PC-3 (cell line): ENCODE measurements at regions not wholly inside any gene's neighbourhood (a gene's known extent, or its start where the extent isn't known, plus 50 kb on each side); places are given as distances from the start of the nearest gene placed in this dataset.

ENCODE experiments used
- ATAC-seq: fragments of 200-7000 bp; cut with Tn5 transposase; 2 replicates; pipeline ENCODE4 v1.9.1; 2020; ENCODE audit warnings: mild to moderate bottlenecking, moderate library complexity
- BruUV-seq: library from RNA; stranded (reverse); fragments of 400-500 nt; replicated peaks from 2 replicates; lab custom pipeline; 2021; lab: Mats Ljungman, UMichigan
- CTCF ChIA-PET: fragments of 300-600 bp; sonication (Branson Sonifier 250); formaldehyde crosslinking; loops from one replicate; lab custom pipeline; 2022; ENCODE audit warnings: antibody characterized with exemption; lab: Charles Lee
- POLR2A ChIA-PET: fragments of 300-600 bp; sonication (Branson Sonifier 250); formaldehyde crosslinking; loops from one replicate; lab custom pipeline; 2022; ENCODE audit warnings: antibody characterized with exemption; ENCODE audit not compliant: unreplicated experiment; lab: Charles Lee
- DNase-seq: peaks from one replicate; pipeline ENCODE4 v3.0.0-alpha.2; 2015
- H2AFZ ChIP-seq: fragments of 300-600 bp; sonication (generic); 2 replicates; pipeline ENCODE4 v1.6.0; 2016; ENCODE audit warnings: antibody characterized with exemption, low read length
- H3F3A ChIP-seq: fragments of 300-600 bp; sonication (generic); one replicate; pipeline ENCODE4 v1.6.0; 2017; ENCODE audit warnings: antibody characterized with exemption, low read length, control low read depth, mild to moderate bottlenecking; ENCODE audit not compliant: unreplicated experiment
- H3K27ac ChIP-seq: fragments of 300-600 bp; sonication (generic); 2 replicates; pipeline ENCODE4 v1.5.1; 2016; ENCODE audit warnings: mild to moderate bottlenecking, low read length
- H3K27me3 ChIP-seq: fragments of 300-600 bp; sonication (generic); 2 replicates; pipeline ENCODE4 v1.6.1; 2016; ENCODE audit warnings: low read length, mixed read lengths
- H3K36me3 ChIP-seq: fragments of 300-600 bp; sonication (generic); 2 replicates; pipeline ENCODE4 v1.6.1; 2016; ENCODE audit warnings: low read depth, mixed run types, low read length, mixed read lengths
- H3K4me1 ChIP-seq: fragments of 300-600 bp; sonication (generic); 2 replicates; pipeline ENCODE4 v1.5.1; 2016; ENCODE audit warnings: low read length; ENCODE audit not compliant: insufficient read depth
- H3K4me2 ChIP-seq: fragments of 300-600 bp; sonication (generic); 2 replicates; pipeline ENCODE4 v1.6.0; 2016; ENCODE audit warnings: low read length
- H3K4me3 ChIP-seq: fragments of 300-600 bp; sonication (generic); 2 replicates; pipeline ENCODE4 v1.5.1; 2016; ENCODE audit warnings: mild to moderate bottlenecking, low read length, mixed read lengths
- H3K79me2 ChIP-seq: fragments of 300-600 bp; sonication (generic); 2 replicates; pipeline ENCODE4 v1.6.1; 2017; ENCODE audit warnings: low read length, mixed read lengths
- H3K9ac ChIP-seq: fragments of 300-600 bp; sonication (generic); 2 replicates; pipeline ENCODE4 v1.6.0; 2016; ENCODE audit warnings: mild to moderate bottlenecking, low read length
- H3K9me2 ChIP-seq: fragments of 300-600 bp; sonication (generic); replicated peaks from 2 replicates; pipeline ENCODE4 v1.6.1; 2016; ENCODE audit warnings: mixed run types, low read length, mixed read lengths
- H3K9me3 ChIP-seq: fragments of 300-600 bp; sonication (generic); 2 replicates; pipeline ENCODE4 v1.6.1; 2016; ENCODE audit warnings: low read length, mixed read lengths
- H4K20me1 ChIP-seq: fragments of 300-600 bp; sonication (generic); 2 replicates; pipeline ENCODE4 v1.6.1; 2016; ENCODE audit warnings: low read length, mixed read lengths
- CTCF ChIP-seq: fragments of 300-600 bp; sonication (generic); conservative IDR thresholded peaks from 2 replicates; pipeline ENCODE4 v1.5.1; 2017; ENCODE audit warnings: antibody characterized with exemption, low read depth, mild to moderate bottlenecking, low read length
- EZH2 ChIP-seq: fragments of 300-600 bp; sonication (generic); IDR thresholded peaks from one replicate; pipeline ENCODE4 v1.6.1; 2017; ENCODE audit warnings: antibody characterized with exemption, mild to moderate bottlenecking, low read length; ENCODE audit not compliant: unreplicated experiment
- EZH2phosphoT487 ChIP-seq: fragments of 300-600 bp; sonication (generic); IDR thresholded peaks from 2 replicates; pipeline ENCODE4 v1.6.1; 2018; ENCODE audit warnings: mild to moderate bottlenecking, antibody characterized with exemption, low read length, borderline replicate concordance
- intact Hi-C: fragments of 100-400 bp; cut with micrococcal nuclease; formaldehyde crosslinking; loops from 2 replicates; pipeline ENCODE4 v1.9.0; 2023

GRCh38 chr9:118613996-118614395, 755.2 kb downstream of the BRINP1 start:
- no peak overlapping the region for H3K9ac ChIP-seq
- H3K79me2 ChIP-seq, result no peaks in the 10 kb centered on the region
- H3K27ac ChIP-seq, result no peak overlapping the region
- H3K9me3 ChIP-seq, result no peaks in the 10 kb centered on the region
- CTCF ChIA-PET, result no interaction called here
- no peak overlapping the region for H3K4me3 ChIP-seq
- POLR2A ChIA-PET, result no interaction called here
- DNase-seq, result no peak
- TF ChIP-seq EZH2phosphoT487, result no peak
- no peak for TF ChIP-seq EZH2
- TF ChIP-seq CTCF, result no peak
- no peak overlapping the region for H3K4me2 ChIP-seq
- H2AFZ ChIP-seq, result no peak overlapping the region
- H3K9me2 ChIP-seq, result no peaks in the 10 kb centered on the region
- ATAC-seq, result no peak
- no peaks in the 10 kb centered on the region for H3K4me1 ChIP-seq
- H4K20me1 ChIP-seq, result no peaks in the 10 kb centered on the region
- BruUV-seq, result no TSS peak
- H3F3A ChIP-seq, result no peaks in the 10 kb centered on the region
- no peaks in the 10 kb centered on the region for H3K36me3 ChIP-seq
- intact Hi-C loops, result no loop called here
- no peaks in the 10 kb centered on the region for H3K27me3 ChIP-seq

DNA sequence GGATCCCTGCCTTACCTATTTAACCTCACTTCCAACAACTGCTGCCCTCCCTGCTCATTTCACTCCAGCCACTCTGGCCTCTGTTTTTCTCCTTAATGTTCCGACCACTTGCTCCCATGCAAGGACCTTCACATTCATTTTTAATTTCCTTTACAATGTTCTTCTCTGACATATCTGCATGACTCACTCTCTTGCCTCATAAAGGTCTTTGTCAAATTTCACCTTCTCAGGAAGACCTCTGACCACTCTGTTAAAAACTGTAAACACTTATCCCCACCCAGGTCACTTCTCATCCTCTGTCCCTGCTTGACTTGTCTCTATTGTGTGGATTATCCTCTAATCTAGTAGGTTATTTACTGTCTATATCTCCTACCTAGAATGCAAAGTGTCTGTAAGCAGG, 751.2 kb downstream of the BRINP1 start:
- H3K9me3 ChIP-seq, result no peaks in the 10 kb centered on the region
- no peak overlapping the region for H3K9ac ChIP-seq
- no peaks in the 10 kb centered on the region for H3K9me2 ChIP-seq
- ATAC-seq, result no peak
- H3K4me1 ChIP-seq, result no peaks in the 10 kb centered on the region
- no peaks in the 10 kb centered on the region for H3K79me2 ChIP-seq
- intact Hi-C loops, result no loop called here
- H3K27me3 ChIP-seq, result no peaks in the 10 kb centered on the region
- TF ChIP-seq EZH2, result no peak
- no peak for TF ChIP-seq CTCF
- no peak for TF ChIP-seq EZH2phosphoT487
- BruUV-seq, result no TSS peak
- no peaks in the 10 kb centered on the region for H4K20me1 ChIP-seq
- DNase-seq, result no peak
- H3F3A ChIP-seq, result no peaks in the 10 kb centered on the region
- no peak overlapping the region for H3K4me3 ChIP-seq
- H2AFZ ChIP-seq, result no peak overlapping the region
- ChIA-PET CTCF (no interaction called here), POLR2A (no interaction called here)
- H3K4me2 ChIP-seq, result no peak overlapping the region
- no peaks in the 10 kb centered on the region for H3K36me3 ChIP-seq
- no peak overlapping the region for H3K27ac ChIP-seq

DNA sequence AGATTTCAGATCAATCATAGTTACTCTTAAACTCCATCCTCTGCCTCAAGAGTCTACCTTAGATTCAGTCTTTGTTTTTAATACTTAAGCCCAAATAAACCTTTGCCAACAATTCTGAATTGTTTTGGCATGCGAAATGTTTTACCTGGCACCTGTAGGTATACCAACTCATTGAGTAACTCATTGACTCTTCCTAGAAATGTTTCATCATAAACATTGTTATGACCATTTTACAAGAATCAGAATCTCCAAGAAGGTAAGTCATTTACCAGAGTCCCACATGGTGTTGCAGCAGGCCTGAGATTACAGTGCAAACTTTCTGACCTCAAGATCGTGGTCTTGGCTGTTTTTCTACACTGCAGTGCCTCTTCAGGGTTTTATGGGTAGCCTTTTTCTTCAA, 750.4 kb downstream of the BRINP1 start:
- DNase-seq (no peak), ATAC-seq (no peak)
- no TSS peak for BruUV-seq
- Histone ChIP-seq H3K9ac (no peak overlapping the region), H3F3A (no peaks in the 10 kb centered on the region), H3K4me1 (no peaks in the 10 kb centered on the region), H3K79me2 (no peaks in the 10 kb centered on the region), H4K20me1 (no peaks in the 10 kb centered on the region), H3K4me2 (no peak overlapping the region), H3K4me3 (no peak overlapping the region), H3K27me3 (no peaks in the 10 kb centered on the region), H3K27ac (no peak overlapping the region), H3K36me3 (no peaks in the 10 kb centered on the region), H3K9me3 (no peaks in the 10 kb centered on the region), H2AFZ (no peak overlapping the region), H3K9me2 (no peaks in the 10 kb centered on the region)
- TF ChIP-seq EZH2phosphoT487 (no peak), EZH2 (no peak), CTCF (no peak)
- intact Hi-C loops, result no loop called here
- POLR2A ChIA-PET, result no interaction called here
- CTCF ChIA-PET, result no interaction called here
